Adrenal gland (tissue), 5 donors: ENCODE measurements at regions not wholly inside any gene's neighbourhood (a gene's known extent, or its start where the extent isn't known, plus 50 kb on each side); places are given as distances from the start of the nearest gene placed in this dataset.

Experiments
- POLR2A ChIP-seq, 2 donors: fragments of 450-650 bp; IDR thresholded peaks; one replicate each; pipeline ENCODE4 v1.6.1; 2017; ENCODE audit warnings: antibody characterized with exemption in 2 of 2, mild to moderate bottlenecking in 2 of 2, moderate library complexity in 1 of 2
- TF ChIP-seq, protein P1 (sequence below), 6 experiments: fragments of 450-650 bp in 4 of 6; fragments of 200-600 bp in 2 of 6; sonication (generic) in 1 of 6; IDR thresholded peaks; 1 replicate in 5 of 6; 2 replicates in 1 of 6; pipeline versions ENCODE4 v1.5.1 to v1.8.0; 2016 to 2021; ENCODE audit warnings: antibody characterized with exemption in 6 of 6, mild to moderate bottlenecking in 2 of 6, moderate library complexity in 1 of 6
- donor health status: DM: no; HTN: no; CAD: no.

DNA sequence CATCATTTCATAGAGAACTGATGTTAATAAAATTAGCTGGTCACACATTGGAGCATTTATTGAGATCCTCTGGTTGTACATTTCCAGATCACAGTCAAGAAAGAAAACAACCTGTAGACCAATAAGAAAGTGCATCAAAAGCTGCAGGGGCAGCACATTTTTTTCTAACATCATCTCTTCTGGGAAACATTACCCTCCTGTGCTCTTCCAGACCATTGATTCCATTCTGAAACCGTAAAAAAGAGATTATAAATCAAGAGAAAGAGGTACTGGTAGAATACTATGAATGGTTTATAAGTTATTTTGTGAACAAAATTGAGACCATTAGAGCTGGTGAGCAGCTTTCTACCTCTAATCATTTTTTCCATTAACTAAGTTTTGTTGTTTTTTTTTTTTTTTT lies 1548.2 kb upstream of the CELF4 start:
- TF ChIP-seq, protein P1, sequence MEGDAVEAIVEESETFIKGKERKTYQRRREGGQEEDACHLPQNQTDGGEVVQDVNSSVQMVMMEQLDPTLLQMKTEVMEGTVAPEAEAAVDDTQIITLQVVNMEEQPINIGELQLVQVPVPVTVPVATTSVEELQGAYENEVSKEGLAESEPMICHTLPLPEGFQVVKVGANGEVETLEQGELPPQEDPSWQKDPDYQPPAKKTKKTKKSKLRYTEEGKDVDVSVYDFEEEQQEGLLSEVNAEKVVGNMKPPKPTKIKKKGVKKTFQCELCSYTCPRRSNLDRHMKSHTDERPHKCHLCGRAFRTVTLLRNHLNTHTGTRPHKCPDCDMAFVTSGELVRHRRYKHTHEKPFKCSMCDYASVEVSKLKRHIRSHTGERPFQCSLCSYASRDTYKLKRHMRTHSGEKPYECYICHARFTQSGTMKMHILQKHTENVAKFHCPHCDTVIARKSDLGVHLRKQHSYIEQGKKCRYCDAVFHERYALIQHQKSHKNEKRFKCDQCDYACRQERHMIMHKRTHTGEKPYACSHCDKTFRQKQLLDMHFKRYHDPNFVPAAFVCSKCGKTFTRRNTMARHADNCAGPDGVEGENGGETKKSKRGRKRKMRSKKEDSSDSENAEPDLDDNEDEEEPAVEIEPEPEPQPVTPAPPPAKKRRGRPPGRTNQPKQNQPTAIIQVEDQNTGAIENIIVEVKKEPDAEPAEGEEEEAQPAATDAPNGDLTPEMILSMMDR (IDR thresholded peaks at IDR 0.05): no peak
- no peak for TF ChIP-seq POLR2A (IDR thresholded peaks at IDR 0.05)
